Hindlimb muscle (tissue), 1 donor: ENCODE measurements at regions not wholly inside any gene's neighbourhood (a gene's known extent, or its start where the extent isn't known, plus 50 kb on each side); places are given as distances from the start of the nearest gene placed in this dataset.
"Not testable (repeated sequence)": the region's sequence is repeated elsewhere in the genome, so short reads cannot be mapped to it uniquely, and the experiment has no call there.

Experiments
- DNase-seq: peaks from one replicate; pipeline ENCODE4 v3.0.0-alpha.2; 2013

DNA sequence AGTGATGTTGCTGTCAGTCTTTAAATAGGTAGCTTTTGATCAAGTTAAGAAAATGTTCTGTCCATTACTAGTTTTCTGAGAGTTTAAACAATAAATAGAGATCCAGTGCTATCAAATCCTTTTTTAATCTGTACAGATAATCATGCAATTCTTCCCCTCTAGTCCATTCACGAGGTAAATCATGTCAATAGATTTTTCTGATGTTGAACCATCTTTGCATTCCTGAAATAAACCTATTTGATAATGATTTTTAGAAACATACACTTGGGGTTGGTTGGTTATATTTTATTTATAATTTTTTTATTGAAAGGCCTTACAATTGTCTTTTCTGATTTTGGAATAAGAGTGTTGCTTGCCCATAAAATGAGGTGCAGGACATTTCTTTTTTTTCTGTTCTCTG, 95.0 kb downstream of the FAM53A start:
- DNase-seq: no peak

DNA sequence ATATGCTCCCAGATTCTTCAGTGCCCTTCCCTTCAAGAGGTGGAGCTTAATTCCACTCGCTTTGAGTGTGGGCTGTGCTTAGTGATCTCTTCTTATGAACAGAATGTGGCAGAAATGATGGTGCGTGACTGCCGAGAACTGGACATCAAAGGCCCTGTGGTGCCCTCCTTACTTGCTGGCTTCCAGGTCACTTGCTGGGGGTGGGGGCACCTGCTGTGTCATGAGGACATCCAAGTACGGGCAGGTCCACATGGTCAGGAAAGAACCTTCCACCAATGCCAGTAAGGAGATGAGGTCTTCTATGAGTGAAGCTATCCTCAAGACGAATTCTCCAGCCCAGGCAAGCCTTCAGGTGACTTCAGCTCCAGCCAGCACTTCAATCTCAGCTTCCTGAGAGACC, 95.8 kb downstream of the FAM53A start:
- no peak for DNase-seq

DNA sequence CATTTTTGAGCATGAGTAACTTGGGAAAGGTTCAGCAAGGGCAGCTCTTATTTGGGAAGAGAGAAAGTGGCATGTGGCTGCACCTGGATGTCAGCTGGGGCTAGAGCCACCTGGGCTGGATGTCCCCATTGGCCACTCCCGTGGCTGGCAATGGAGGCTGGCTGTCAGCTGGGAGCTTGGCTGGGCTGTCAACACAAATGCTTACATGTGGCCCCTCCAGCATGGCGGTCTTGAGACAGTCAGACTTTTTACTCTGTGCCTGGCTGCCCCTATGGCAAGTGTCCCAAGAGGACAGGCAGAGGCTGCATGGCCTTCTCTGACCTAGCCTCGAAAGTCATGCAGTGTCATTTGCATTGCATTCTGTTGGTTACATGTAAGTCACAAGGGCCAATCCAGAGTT, 99.6 kb downstream of the FAM53A start:
- no peak for DNase-seq

DNA sequence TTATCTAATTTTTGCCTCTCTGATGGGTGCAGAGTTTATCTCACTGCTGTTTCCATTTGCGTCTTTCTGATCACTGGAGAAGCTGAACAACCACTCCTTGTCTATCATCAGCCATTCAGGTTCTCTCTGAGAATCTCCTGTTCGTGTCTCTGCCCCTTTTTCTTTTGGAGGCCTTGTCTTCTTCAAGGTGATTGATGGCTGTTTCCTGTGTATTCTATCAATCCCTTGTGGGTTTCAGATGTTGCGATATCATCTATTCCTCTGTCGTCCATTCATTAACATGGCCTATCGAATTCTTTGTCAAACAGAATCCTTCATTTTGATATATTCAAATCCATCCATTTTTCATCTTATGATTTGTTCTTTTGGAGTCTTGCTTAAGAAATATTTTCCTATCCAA, 100.3 kb downstream of the FAM53A start:
- no peak for DNase-seq

DNA sequence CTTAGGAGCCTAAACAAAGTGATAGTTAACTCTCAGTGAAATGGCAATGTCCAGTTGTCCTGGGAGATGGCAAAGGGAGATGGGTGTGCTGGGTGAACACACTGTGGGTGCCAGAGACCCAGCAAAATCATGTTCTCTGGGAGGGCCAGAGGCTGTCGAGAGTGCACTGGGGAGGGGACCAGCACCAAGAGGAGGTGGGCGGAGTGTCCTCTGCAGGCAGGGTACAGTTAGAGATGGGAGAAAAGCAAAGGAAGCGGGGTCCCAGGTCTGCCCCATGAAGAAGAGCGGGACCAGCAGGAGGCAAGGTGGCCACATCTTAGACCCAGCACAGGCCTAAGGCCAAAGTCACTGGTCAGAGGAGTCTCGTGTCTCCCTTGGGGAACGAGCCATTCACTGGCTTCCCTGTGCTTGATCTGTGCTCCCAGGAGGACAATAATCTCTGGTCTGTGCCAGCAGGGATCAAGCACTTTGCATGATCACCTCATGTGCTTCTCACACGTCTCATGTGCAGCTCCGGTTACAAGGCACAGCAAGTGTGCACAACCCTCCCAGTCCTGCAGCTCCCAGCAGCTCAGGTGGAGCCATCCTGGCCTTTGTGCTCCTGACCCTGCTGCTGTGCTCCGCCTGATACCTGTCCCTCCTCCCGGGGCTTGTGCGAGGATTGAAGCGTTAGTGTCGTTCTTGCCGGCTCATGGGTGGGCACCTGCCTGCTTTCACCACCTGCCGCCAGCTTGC, 100.9 kb downstream of the FAM53A start:
- no peak for DNase-seq

DNA sequence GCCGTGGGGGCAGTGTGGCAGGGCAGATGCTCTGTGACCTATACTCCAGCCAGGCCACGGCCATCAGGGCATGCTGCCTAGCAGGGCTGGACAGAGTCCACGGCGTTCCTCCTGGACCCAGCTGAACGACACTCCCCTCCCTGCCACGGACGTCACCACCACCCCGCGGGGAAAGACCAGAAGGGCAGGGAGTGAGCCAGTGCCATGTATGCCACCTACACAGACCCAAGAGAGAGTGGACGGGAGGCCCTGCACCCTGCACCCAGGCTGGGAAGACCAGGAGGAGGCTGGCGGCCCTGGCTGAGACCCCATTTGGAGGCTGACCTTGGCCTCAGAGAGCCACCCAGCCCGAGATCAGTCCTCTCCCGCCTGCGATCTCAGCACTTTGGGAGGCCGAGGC, 101.9 kb downstream of the FAM53A start:
- no peak for DNase-seq

DNA sequence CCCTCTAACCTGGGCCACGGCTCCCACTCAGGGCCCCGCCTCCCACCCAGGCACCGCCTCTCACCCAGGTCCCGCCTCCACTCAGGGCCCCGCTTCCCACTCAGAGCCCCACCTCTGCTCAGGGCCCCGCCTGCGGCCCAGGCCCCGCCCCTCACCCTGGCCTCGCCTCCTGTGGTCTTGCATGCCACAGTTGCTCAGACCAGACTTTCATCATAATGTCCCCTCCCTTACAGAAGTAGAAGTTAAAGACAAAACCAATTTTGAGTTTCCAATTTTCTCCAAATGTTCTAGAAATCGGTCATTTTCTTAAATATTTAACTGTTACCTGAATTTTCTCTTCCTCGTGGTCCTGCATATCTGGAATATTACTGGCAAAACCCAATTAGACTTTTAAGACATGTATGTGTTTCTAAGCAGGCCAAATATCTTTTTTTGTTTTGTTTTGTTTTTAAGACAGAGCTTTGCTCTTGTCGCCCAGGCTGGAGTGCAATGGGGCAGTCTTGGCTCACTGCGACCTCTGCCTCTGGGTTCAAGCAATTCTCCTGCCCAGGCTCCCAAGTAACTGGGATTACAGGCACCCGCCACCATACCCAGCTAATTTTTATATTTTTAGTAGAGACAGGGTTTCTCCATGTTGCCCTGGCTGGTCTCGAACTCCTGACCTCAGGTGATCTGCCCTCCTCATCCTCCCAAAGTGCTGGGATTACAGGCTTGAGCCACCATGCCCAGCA, 102.8 kb downstream of the FAM53A start:
- peak; percentile 45 for DNase-seq

DNA sequence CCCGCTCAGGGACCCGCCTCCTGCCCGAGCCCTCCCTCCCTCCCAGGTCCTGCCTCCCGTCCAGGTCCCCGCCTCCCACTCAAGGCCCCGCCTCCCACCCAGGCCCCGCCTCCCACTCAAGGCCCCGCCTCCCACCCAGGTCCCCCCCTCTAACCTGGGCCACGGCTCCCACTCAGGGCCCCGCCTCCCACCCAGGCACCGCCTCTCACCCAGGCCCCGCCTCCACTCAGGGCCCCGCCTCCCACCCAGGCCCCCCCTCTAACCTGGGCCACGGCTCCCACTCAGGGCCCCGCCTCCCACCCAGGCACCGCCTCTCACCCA, 103.5 kb downstream of the FAM53A start:
- not testable (repeated sequence) for DNase-seq

DNA sequence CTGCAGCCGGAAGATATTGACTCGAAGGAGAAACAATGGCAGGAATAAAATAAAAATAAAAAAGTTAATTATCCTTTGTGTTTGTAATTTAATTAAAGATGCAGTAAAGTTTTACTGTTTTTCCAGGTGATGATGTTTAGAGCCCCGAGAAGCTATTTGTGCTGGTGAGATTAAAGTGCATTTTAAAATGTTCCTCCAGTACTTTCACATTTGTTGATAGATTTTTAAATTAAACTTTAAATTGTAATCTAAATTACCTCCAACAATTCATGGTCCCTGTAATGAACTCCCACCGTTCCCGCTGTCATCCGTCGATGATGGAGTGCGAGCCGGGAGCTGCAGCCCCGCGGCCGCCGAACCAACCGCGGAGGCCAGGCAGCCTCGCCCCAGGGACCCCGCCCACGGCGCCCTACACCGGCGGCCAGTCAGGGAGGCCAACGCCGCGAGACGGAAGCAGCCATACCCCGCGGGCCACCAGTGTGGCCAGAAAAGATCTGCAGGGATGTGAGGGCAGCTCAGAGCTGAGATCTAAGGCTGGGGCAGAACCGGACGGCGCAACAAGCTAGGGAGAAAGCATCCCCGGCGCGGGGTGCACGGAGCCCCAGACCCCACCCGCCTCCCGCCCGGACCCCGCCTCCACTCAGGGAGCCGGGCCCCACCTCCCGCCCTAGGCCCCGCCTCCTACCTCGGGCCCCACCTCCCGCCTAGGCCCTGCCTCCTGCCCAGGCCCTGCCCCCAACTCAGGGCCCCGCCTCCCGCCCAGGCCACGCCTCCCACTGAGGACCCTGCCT, 104.0 kb downstream of the FAM53A start:
- peak; percentile 73 for DNase-seq

DNA sequence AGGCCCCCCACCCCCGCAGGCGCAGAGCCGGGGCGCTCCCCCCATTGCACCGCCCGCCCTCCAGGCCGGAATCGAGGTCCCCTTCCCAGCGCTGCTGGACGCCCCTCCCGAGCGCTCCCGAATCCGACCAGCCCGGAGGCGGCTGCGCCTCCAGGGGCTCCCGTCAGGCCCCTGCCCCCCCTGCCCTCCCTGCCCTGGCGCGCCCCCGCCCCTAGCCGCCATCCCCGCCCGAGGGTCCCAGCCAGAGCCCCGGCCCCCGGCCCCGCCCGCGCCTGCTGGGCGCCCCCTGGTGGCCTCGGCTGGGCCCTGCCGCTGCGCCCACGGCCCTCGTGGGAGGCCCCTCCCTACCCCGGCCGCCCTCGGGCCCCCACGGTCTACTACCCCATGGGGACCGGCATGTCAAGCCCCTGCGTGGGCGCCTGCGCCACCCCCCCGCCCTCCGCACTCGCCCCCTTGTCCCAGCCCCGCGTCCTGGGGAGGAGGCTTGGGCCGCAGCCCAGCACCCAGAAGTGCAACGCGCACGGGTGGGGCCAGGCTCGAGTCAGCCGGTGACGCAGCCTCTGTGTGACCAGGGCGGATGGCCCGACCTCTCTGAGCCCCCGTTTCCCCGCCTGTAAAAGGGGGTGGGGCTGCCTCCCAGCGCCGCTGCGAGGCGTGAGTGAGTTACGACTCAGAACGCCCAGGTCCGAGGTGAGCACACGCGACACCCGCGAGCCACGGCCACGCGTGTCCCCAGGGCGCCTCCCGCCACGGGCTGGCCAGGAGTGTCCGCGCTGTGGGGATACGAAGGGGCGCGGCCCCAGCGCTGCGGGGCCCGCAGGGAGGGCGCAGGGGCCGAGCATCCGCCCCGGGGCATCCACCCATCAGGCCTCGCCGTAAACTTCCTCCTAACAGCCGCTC, 104.9 kb downstream of the FAM53A start:
- peak; percentile 49 for DNase-seq

DNA sequence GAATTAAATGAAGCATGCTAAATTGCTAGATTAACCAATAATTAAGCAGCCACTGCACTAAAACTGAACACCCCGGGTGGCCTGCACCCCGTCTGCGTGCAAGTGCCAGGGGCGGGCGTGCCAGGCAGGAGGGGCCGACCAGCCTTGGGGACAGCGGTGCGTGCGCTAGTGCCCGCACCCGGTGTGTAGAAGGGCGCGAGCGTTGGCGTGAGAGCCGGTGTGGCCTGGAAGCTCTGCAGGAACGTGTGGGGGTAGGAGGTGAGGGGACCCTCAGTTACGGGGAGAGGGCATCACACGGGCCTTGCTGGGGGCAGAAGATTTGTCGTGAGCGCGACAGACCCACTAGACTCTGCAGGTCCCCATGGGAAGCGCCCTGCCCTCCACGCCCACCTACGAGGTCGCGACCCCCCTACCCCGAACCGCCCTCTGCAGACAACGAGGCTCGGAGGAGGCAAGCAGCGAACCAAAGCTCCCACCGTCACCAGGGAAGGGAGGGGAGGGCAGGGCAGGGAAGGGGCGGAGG, 105.8 kb downstream of the FAM53A start:
- DNase-seq: no peak

DNA sequence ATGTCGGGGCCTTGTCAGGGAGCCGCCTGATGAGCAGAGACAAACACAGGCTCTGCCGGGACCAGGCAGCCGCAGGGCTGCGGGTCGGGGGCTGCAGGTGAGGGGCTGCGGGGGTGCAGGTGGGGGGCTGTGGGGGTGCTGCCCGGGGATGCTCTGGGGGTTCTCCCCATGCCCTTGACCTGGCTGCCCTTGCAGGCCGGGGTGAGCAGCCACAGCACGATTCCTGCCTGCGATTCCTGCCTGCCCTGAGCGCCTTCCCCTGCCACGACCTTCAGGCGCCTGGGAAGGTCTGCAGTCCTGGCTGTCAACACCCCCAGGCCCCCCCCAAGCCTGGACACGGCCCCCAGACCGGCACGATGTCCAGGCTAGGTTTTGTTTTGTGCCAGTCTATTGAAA, 106.3 kb downstream of the FAM53A start:
- no peak for DNase-seq

DNA sequence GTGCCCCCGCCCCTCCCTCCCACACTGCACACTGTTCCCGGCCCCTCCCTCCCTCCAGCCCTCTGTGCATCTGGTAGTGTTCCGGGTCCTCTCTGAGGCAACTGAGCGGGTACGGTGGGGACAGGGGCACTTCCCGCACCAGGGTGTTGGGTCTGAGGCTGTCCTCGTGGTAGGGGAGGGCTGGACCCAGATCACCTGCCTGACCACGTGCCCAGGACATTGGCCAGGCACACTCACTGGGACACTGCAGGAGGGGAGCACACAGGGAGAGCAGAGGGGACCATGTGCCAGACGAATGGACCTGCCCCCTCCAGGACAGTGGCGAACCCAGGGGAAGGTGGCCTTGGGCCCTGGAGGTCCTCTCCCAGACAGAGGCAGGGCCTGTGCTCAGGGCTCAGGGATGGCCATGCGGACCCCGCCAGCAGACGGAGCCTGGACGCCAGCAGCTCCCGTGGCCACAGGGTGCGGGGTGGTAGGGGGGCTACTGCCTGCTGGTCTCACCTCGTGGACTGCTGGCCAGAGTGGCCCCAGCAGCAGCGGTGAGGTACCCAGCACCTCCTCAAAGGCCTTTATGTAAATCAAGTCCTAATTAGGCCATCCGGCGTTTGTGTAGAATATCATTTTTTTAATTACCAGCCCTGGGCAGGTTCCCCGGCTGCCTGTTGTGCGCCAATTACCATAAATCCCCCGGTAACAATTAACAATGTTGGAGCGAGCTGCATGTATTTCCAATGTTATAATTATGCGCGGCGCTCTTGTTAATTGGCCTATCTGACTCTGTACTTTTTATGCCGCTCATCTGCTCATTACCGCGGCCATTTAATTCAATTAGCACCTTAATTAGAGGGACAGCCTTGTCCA, 106.9 kb downstream of the FAM53A start:
- DNase-seq: no peak

DNA sequence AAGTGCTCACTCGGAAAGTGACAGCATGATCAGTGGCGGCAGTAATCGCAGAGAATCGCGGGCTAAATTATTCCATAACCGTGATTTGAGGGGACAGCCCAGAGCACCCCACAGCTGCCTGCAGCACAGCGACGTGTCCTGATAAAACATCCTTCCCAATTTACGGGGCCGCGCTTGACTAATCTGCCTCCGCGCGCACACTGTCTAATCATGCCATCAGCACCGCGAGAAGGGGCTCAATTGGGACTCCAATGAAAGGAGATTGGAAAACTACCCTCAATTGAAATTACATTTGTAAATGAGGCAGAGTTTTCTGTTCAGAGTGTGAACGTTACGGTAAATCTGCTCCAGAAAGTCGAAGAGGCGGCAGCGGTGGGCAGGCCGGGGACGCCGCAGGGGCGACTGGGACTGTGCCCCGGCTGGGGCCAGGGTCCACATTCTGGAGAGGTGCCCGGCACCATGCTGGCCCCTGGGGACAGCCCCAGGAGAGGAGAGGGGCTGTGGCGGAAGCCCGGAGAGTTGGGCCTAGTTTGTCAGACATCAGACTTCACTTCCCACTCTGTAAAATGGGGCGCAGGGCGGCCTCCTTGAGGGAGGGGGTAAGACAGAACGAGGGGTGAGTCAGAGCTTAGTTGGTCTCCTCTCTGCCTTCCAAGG, 107.7 kb downstream of the FAM53A start:
- no peak for DNase-seq

DNA sequence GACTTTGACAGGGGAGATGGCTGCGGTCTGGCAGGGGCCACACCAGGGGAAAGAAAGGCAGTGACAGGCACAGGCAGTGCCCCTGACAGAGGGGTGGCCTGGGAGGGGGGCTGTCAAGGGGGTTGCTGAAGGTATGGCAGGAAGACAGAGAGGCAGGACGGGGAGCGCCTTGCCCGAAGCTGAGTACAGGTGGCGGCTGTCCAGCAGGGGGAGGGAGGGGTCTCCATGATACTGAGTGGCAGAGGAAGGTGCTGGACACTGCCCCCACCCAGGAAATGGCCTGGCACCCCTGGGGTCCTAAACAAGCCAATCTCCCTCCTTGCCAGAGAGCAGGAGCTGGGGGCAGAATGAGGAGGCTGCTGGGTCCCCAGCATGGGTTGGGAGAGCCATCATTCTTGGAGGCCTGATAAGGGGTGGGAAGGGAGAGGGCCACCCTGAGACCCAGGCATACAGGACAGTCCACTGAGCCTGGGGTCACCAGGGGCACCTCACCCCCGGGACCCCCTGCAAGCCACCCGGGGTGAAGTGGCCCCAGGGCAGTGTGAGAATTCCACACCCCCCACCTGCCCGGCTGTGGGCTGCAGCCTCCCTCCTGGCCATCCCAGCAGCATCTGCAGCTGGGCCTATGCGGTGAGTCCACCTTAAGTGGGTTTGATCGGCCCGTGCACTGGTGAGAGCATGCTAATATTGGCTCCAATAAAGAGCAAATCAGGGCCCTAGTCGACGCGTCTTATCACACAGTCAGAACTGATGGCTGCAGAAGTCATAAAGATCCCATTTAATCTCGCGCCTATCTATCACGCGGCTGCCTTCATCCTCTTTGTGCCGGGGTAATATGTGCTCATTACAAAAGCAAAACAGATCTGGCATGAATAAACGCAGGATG, 108.5 kb downstream of the FAM53A start:
- DNase-seq: no peak

DNA sequence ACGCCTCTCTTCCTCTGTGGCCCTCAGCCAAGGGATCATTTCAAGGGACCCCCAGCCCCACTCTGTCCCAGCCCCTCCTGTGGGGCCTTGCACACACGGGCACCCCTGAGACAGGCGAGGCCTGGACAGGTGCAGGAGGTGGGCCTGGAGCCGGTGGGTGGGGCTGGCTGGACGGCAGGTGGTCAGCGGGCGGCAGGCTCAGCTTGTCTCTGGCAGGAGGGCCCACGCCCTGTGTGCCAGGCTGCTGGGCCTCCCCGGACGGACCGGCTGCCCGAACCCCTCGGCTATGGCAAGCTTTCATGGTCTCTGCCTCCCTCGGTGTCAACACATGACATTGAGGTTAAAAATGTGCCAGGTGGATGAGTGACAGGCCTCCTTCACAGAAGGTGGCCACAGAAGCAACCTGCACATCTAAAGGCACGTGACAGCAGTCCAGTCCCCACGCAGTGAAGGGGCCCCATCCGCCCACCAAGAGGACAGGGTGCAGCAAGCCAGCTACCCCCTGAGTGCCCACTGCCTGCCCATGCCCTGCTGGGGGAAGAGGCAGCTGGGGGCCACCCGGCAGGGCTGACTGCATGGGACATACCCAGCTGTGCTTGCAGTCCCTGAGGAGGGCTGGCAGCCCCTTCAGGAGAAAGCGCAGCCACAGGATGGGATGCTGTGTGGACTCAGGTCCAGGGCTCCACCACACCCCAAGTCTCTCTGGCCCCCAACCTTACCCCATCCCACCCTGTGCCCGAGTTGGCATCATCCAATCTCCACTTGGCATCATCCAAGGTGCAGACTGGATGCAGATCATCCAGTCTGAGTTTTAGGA, 109.3 kb downstream of the FAM53A start:
- no peak for DNase-seq

DNA sequence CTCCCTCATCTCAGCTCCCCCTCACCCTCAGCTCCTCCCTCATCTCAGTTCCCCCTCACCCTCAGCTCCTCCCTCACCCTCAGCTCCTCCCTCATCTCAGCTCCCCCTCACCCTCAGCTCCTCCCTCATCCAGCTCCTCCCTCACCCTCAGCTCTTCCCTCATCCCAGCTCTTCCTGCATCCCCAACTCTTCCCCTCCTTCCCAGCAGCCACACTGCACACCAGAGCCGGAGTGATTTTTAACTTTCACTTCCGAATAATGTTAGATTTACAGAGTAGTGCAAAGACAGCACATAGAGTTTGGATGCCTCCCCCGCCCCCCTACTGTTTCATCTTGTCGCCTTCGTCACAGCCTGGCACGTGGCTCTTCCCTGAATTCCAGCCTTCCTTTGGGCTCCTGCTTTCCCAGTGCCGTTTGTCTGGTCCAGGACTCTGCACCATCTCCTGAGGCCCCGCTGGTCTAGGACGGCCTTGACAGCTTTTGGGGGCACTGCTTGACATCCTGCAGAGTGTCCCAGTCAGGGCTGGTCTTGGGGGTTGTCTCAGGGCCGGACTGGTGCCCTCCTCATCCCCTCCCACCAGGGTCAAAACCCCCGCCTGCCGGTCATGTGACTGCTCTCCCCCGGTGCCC, 110.2 kb downstream of the FAM53A start:
- no peak for DNase-seq

DNA sequence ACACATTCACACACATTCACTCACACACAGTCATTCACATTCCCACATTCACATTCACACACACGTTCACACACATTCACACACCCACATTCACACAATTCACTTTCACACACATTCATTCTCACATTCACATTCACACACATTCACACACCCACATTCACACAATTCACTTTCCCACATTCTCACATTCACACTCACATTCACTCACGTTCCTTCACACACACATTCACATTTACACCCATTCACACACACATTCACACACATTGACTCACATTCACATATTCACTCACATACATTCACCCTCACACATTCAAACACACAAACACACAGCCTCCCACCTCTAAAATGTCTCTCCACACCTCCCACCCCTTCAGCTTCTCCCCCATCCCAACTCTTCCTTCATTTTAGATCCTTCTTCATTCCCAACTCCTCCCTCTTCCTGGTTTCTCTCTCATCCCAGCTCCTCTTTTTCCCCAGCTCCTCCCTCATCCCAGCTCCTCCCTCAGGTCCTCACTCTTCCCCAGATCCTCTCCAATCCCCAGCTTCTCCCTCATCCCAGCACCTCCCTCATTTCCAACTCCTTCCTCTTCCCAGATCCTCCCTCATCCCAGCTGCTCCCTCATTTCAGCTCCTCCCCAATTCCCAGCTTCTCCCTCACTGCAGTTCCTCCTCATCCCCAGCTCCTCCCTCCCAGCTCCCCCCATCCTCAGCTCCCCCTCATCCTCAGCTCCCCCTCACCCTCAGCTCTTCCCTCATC, 111.0 kb downstream of the FAM53A start:
- DNase-seq: no peak
